ENCODE measurements at regions not wholly inside any gene's neighbourhood (a gene's known extent, or its start where the extent isn't known, plus 50 kb on each side); places are given as distances from the start of the nearest gene placed in this dataset.

GRCh38 chr2:198375083-198375410 lies 570.7 kb downstream of the PLCL1 start:
- WGBS, result 72% methylated on average over 4 of the region's 4 CpGs
- H3K27me3 ChIP-seq (ENCODE audit: control insufficient read depth in 4 of 4, insufficient read depth in 4 of 4, low read length in 3 of 4), result peaks cover 0 to 7% (median 0%) of the 10 kb centered on the region in 4 donors

More at GRCh38 chr2:198375083-198375410, 570.7 kb downstream of the PLCL1 start:
- Histone ChIP-seq H3K36me3 (ENCODE audit: control insufficient read depth in 4 of 4, insufficient read depth in 3 of 4, low read depth in 1 of 4, low read length in 3 of 4) (no peaks in the 10 kb centered on the region), H3K9ac (ENCODE audit: low read depth in 1 of 2, low read length in 2 of 2) (no peak overlapping the region), H3K4me3 (ENCODE audit: low read depth in 1 of 3, low read length in 3 of 3) (no peak overlapping the region), H3K9me3 (ENCODE audit: control insufficient read depth in 4 of 4, low read length in 3 of 4) (no peaks in the 10 kb centered on the region), H3K4me1 (ENCODE audit: control insufficient read depth in 4 of 4, insufficient read depth in 4 of 4, low read length in 3 of 4) (no peaks in the 10 kb centered on the region), H3K27ac (ENCODE audit: low read depth in 1 of 2, low read length in 2 of 2) (no peak overlapping the region)
- DNase-seq (ENCODE audit: low spot score), result no peak
- no peak for TF ChIP-seq TAF1 (conservative IDR thresholded peaks at IDR 0.05)
- TF ChIP-seq, protein P1, sequence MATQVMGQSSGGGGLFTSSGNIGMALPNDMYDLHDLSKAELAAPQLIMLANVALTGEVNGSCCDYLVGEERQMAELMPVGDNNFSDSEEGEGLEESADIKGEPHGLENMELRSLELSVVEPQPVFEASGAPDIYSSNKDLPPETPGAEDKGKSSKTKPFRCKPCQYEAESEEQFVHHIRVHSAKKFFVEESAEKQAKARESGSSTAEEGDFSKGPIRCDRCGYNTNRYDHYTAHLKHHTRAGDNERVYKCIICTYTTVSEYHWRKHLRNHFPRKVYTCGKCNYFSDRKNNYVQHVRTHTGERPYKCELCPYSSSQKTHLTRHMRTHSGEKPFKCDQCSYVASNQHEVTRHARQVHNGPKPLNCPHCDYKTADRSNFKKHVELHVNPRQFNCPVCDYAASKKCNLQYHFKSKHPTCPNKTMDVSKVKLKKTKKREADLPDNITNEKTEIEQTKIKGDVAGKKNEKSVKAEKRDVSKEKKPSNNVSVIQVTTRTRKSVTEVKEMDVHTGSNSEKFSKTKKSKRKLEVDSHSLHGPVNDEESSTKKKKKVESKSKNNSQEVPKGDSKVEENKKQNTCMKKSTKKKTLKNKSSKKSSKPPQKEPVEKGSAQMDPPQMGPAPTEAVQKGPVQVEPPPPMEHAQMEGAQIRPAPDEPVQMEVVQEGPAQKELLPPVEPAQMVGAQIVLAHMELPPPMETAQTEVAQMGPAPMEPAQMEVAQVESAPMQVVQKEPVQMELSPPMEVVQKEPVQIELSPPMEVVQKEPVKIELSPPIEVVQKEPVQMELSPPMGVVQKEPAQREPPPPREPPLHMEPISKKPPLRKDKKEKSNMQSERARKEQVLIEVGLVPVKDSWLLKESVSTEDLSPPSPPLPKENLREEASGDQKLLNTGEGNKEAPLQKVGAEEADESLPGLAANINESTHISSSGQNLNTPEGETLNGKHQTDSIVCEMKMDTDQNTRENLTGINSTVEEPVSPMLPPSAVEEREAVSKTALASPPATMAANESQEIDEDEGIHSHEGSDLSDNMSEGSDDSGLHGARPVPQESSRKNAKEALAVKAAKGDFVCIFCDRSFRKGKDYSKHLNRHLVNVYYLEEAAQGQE (IDR thresholded peaks at IDR 0.05), result no peak
- no peak for TF ChIP-seq EGR1 (IDR thresholded peaks at IDR 0.05; ENCODE audit: low read depth in 2 of 2)
- TF ChIP-seq FOXA1 (IDR thresholded peaks at IDR 0.05), result no peak
- TF ChIP-seq HNF4G (IDR thresholded peaks at IDR 0.05), result no peak
- TF ChIP-seq RXRA (IDR thresholded peaks at IDR 0.05), result no peak
- TF ChIP-seq HNF4A (conservative IDR thresholded peaks at IDR 0.05), result no peak
- no peak for TF ChIP-seq CTCF (IDR thresholded peaks at IDR 0.05; ENCODE audit: low read depth, low read length, missing input control)
- TF ChIP-seq SP1 (IDR thresholded peaks at IDR 0.05), result no peak
- TF ChIP-seq JUND (IDR thresholded peaks at IDR 0.05), result no peak
- no peak for TF ChIP-seq ATF3 (IDR thresholded peaks at IDR 0.05)
- TF ChIP-seq, protein P2, sequence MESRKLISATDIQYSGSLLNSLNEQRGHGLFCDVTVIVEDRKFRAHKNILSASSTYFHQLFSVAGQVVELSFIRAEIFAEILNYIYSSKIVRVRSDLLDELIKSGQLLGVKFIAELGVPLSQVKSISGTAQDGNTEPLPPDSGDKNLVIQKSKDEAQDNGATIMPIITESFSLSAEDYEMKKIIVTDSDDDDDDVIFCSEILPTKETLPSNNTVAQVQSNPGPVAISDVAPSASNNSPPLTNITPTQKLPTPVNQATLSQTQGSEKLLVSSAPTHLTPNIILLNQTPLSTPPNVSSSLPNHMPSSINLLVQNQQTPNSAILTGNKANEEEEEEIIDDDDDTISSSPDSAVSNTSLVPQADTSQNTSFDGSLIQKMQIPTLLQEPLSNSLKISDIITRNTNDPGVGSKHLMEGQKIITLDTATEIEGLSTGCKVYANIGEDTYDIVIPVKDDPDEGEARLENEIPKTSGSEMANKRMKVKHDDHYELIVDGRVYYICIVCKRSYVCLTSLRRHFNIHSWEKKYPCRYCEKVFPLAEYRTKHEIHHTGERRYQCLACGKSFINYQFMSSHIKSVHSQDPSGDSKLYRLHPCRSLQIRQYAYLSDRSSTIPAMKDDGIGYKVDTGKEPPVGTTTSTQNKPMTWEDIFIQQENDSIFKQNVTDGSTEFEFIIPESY (IDR thresholded peaks at IDR 0.05), result no peak
- no peak for TF ChIP-seq FOXA2 (IDR thresholded peaks at IDR 0.05)
- TF ChIP-seq MAX (IDR thresholded peaks at IDR 0.05), result no peak
- TF ChIP-seq GABPA (IDR thresholded peaks at IDR 0.05 in 1 of 2, conservative IDR thresholded peaks at IDR 0.05 in 1 of 2), result no peak
- no peak for TF ChIP-seq NR2F2 (IDR thresholded peaks at IDR 0.05)
- no peak for TF ChIP-seq RAD21 (IDR thresholded peaks at IDR 0.05)
- no peak for TF ChIP-seq YY1 (IDR thresholded peaks at IDR 0.05)

All from liver (tissue), 8 donors.